ENCODE measurements at regions not wholly inside any gene's neighbourhood (a gene's known extent, or its start where the extent isn't known, plus 50 kb on each side); places are given as distances from the start of the nearest gene placed in this dataset.

DNA sequence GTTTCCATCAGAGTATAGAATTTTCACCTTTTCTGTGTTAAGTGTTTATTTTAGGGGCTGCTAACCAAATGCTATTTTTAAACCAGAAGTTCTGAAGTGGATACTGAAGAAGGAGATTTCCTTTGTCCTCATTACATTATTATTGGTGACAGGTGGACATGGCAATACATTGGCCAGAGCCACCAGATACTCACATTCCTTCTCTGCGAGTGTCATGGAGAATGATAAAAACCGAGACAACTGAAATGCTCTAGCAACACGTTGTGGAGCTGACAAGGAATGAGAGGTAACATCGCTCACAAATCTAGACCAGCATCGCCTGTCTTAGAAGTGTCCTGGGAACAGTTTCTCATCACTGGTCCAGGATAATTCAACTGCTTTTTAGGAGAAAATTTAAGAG is 241.2 kb downstream of the IRS1 start:
- TF ChIP-seq, protein P1, sequence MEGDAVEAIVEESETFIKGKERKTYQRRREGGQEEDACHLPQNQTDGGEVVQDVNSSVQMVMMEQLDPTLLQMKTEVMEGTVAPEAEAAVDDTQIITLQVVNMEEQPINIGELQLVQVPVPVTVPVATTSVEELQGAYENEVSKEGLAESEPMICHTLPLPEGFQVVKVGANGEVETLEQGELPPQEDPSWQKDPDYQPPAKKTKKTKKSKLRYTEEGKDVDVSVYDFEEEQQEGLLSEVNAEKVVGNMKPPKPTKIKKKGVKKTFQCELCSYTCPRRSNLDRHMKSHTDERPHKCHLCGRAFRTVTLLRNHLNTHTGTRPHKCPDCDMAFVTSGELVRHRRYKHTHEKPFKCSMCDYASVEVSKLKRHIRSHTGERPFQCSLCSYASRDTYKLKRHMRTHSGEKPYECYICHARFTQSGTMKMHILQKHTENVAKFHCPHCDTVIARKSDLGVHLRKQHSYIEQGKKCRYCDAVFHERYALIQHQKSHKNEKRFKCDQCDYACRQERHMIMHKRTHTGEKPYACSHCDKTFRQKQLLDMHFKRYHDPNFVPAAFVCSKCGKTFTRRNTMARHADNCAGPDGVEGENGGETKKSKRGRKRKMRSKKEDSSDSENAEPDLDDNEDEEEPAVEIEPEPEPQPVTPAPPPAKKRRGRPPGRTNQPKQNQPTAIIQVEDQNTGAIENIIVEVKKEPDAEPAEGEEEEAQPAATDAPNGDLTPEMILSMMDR (IDR thresholded peaks at IDR 0.05), result no peak
- no peak for TF ChIP-seq POLR2A (IDR thresholded peaks at IDR 0.05)
